ENCODE measurements at regions not wholly inside any gene's neighbourhood (a gene's known extent, or its start where the extent isn't known, plus 50 kb on each side); places are given as distances from the start of the nearest gene placed in this dataset.

- Histone ChIP-seq H3K27me3 (ENCODE audit: insufficient read depth in 3 of 3, low read length in 2 of 3) (no peaks in the 10 kb centered on the region), H3K9me3 (no peaks in the 10 kb centered on the region), H3K4me3 (no peak overlapping the region), H3K27ac (no peak overlapping the region), H3K36me3 (ENCODE audit: insufficient read depth in 1 of 2, low read depth in 1 of 2) (no peaks in the 10 kb centered on the region), H3K4me1 (no peaks in the 10 kb centered on the region)
- WGBS, 3 donors: 90 to 93% (median 92%) methylated on average over 2 of the region's 2 CpGs
- intact Hi-C loops (cut with DNase I): no loop called here
- no peak for DNase-seq
- TF ChIP-seq CTCF (IDR thresholded peaks at IDR 0.05): no peak
- no peak for ATAC-seq
Observed at GRCh38 chr5:87074072-87074471, 193.6 kb upstream of the RASA1 start.

- Histone ChIP-seq H3K9me3 (no peaks in the 10 kb centered on the region), H3K27me3 (ENCODE audit: insufficient read depth in 3 of 3, low read length in 2 of 3) (no peaks in the 10 kb centered on the region), H3K36me3 (ENCODE audit: insufficient read depth in 1 of 2, low read depth in 1 of 2) (no peaks in the 10 kb centered on the region), H3K4me1 (no peaks in the 10 kb centered on the region), H3K27ac (no peak overlapping the region), H3K4me3 (no peak overlapping the region)
- intact Hi-C loops (cut with DNase I): no loop called here
- DNase-seq (no peak), ATAC-seq (no peak)
- no peak for TF ChIP-seq CTCF (IDR thresholded peaks at IDR 0.05)
- WGBS, 3 donors: 37 to 66% (median 50%) methylated on average over 2 of the region's 2 CpGs
Observed at GRCh38 chr5:87074934-87075541, 192.6 kb upstream of the RASA1 start.

- ATAC-seq: no peak
- H3K27ac ChIP-seq: no peak overlapping the region
- H3K27me3 ChIP-seq (ENCODE audit: insufficient read depth in 3 of 3, low read length in 2 of 3): no peaks in the 10 kb centered on the region
- H3K4me3 ChIP-seq: no peak overlapping the region
- intact Hi-C loops (cut with DNase I): no loop called here
- TF ChIP-seq CTCF (IDR thresholded peaks at IDR 0.05): no peak
- H3K4me1 ChIP-seq: no peaks in the 10 kb centered on the region
- WGBS, 3 donors: 87 to 93% (median 92%) methylated on average over 4 of the region's 4 CpGs
- H3K36me3 ChIP-seq (ENCODE audit: insufficient read depth in 1 of 2, low read depth in 1 of 2): no peaks in the 10 kb centered on the region
- no peaks in the 10 kb centered on the region for H3K9me3 ChIP-seq
- DNase-seq: no peak
Observed at GRCh38 chr5:87076411-87076810, 191.3 kb upstream of the RASA1 start.

- no peaks in the 10 kb centered on the region for H3K36me3 ChIP-seq (ENCODE audit: insufficient read depth in 1 of 2, low read depth in 1 of 2)
- intact Hi-C loops (cut with DNase I): no loop called here
- H3K4me1 ChIP-seq: no peaks in the 10 kb centered on the region
- WGBS, 3 donors: 95 to 97% (median 96%) methylated on average over 2 of the region's 2 CpGs
- no peak for ATAC-seq
- H3K4me3 ChIP-seq: no peak overlapping the region
- TF ChIP-seq CTCF (IDR thresholded peaks at IDR 0.05): no peak
- no peak for DNase-seq
- no peaks in the 10 kb centered on the region for H3K9me3 ChIP-seq
- no peaks in the 10 kb centered on the region for H3K27me3 ChIP-seq (ENCODE audit: insufficient read depth in 3 of 3, low read length in 2 of 3)
- H3K27ac ChIP-seq: no peak overlapping the region
Observed at GRCh38 chr5:87076931-87077330, 190.8 kb upstream of the RASA1 start.

GRCh38 chr5:87079219-87079618, 188.5 kb upstream of the RASA1 start:
- no peaks in the 10 kb centered on the region for H3K36me3 ChIP-seq (ENCODE audit: insufficient read depth in 1 of 2, low read depth in 1 of 2)
- H3K27ac ChIP-seq: no peak overlapping the region
- DNase-seq: no peak
- H3K4me1 ChIP-seq: no peaks in the 10 kb centered on the region
- H3K27me3 ChIP-seq (ENCODE audit: insufficient read depth in 3 of 3, low read length in 2 of 3): no peaks in the 10 kb centered on the region
- H3K4me3 ChIP-seq: no peak overlapping the region
- intact Hi-C loops (cut with DNase I): no loop called here
- ATAC-seq: no peak
- 89 to 95% (median 91%) methylated on average over 2 of the region's 2 CpGs for WGBS, 3 donors
- no peaks in the 10 kb centered on the region for H3K9me3 ChIP-seq
- TF ChIP-seq CTCF (IDR thresholded peaks at IDR 0.05): no peak
